ENCODE measurements at regions not wholly inside any gene's neighbourhood (a gene's known extent, or its start where the extent isn't known, plus 50 kb on each side); places are given as distances from the start of the nearest gene placed in this dataset.

DNA sequence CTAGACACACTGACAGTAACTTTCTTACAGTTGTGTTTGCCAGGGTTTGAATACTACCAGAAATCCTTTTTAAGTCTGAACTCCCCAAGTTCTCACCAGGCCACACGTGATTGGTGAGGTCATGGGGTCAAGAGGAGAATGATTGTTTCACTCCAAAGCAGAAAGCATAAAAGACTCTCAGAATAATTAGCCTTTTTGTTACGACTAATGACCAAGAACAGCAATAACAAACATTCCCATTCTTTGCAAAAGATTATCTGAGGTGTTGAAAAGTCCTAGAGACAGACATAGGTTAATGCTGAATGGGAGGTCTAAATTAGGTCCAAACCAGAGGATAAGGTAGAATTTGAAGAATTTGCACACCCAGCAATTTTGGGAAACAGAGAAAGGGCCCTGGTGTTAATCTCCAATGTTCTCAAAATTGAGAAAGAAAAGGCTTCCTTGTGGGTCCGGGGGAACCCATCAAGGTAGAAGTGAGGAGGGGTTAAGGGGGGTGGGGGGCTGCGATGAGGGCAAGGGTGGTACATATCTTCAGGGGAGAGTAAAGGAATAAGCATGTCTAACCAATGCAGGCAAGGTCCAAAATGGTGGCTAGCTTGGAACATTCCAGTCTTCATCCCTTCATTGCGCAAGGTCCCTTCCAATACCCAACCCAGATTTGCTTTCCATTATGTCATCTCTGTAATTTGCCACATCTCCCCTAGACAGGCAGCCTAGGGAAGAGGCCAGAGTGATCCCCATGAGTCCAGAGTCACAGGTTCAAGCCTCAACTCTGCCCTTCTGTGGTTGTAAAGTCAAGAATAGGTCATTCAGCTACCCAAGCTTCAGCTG, 74.6 kb upstream of the NFIA start:
- TF ChIP-seq YY1 (IDR thresholded peaks at IDR 0.05; ENCODE audit: insufficient read depth, insufficient read length), result no peak
- no peak for TF ChIP-seq ZNF274 (IDR thresholded peaks at IDR 0.05; ENCODE audit: low read depth, low read length)
- TF ChIP-seq SUZ12 (IDR thresholded peaks at IDR 0.05; ENCODE audit: extremely low read depth, insufficient read depth, insufficient read length), result no peak
